KOPT-K1 (cell line): ENCODE measurements at regions not wholly inside any gene's neighbourhood (a gene's known extent, or its start where the extent isn't known, plus 50 kb on each side); places are given as distances from the start of the nearest gene placed in this dataset.
"Not testable (repeated sequence)": the region's sequence is repeated elsewhere in the genome, so short reads cannot be mapped to it uniquely, and the experiment has no call there.

Experiments
- H3K27ac ChIP-seq: fragments of 200-600 bp; sonication (generic); 2 replicates; pipeline ENCODE4 v1.5.1; 2016; ENCODE audit warnings: antibody characterized with exemption, mild to moderate bottlenecking, low read depth, low read length; ENCODE audit not compliant: poor library complexity, severe bottlenecking
- H3K36me3 ChIP-seq: fragments of 200-600 bp; sonication (generic); 2 replicates; pipeline ENCODE4 v1.5.1; 2017; ENCODE audit warnings: antibody characterized with exemption, mild to moderate bottlenecking, low read length, moderate library complexity; ENCODE audit not compliant: insufficient read depth
- H3K9me3 ChIP-seq: fragments of 200-600 bp; sonication (generic); 2 replicates; pipeline ENCODE4 v1.5.1; 2017; ENCODE audit warnings: antibody characterized with exemption, low read length, mild to moderate bottlenecking; ENCODE audit not compliant: insufficient read depth, poor library complexity, severe bottlenecking

DNA sequence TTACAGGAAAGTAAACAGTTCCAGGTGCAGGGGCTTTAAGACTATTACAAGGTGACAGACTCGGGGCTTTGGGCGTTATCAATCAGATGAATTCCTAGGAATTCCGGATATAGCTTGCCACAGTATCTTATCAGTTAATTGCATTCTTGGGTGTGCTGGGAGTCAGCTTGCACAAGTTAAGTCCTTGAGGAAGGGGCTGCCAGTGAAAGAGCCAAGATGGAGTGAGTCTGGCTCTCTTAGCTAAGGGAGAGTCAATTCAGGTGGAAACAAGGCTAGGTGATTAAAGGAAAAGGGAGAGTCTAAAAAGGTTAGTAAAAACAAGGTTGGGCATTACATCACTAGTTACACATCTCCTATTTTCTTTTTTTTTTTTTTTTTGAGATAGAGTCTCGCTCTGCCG, 199.8 kb upstream of the PRSS16 start:
- not testable (repeated sequence) for H3K27ac ChIP-seq, H3K36me3 ChIP-seq, H3K9me3 ChIP-seq

DNA sequence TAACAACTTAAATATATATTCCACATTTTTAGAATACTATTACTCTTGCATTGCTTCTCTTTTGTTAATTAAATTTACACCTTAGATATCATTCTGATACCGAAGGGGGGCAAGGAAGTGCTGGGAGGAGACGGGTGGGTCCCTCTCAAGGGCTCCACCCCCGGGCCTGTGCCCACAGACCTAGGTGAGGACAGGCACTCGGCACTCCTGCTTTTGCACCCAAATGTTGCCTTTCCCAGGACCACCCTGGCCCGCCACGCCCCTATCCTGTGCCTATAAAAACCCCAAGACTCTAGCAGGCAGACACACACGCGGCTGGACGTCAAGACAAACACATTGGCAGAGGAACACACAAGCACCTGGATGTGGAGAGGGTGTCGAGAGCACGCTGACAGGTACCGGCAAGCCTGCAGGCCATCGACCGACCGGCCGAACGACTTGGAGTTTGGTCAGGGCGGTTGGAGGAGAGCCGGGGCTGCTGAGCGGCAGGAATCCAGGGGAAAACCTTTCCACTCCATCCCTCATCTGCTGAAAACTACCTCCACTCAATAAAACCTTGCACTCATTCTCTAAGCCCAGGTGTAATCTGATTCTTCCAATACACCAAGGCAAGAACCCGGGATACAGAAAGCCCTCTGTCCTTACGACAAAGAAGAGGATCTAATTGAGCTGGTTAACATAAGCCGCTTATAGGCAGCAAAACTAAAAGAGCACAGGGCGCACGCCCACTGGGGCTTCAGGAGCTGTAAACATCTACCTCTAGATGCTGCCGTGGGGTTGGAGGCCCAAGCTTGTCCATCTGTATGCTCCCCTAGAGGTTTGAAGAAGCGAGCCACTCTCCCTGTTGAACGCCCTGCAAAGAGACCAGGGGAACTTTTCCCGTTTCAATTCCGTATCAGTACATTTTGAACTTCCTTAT, 197.4 kb upstream of the PRSS16 start:
- Histone ChIP-seq H3K27ac (no peak overlapping the region), H3K36me3 (no peaks in the 10 kb centered on the region), H3K9me3 (peaks cover 9% of the 10 kb centered on the region)

DNA sequence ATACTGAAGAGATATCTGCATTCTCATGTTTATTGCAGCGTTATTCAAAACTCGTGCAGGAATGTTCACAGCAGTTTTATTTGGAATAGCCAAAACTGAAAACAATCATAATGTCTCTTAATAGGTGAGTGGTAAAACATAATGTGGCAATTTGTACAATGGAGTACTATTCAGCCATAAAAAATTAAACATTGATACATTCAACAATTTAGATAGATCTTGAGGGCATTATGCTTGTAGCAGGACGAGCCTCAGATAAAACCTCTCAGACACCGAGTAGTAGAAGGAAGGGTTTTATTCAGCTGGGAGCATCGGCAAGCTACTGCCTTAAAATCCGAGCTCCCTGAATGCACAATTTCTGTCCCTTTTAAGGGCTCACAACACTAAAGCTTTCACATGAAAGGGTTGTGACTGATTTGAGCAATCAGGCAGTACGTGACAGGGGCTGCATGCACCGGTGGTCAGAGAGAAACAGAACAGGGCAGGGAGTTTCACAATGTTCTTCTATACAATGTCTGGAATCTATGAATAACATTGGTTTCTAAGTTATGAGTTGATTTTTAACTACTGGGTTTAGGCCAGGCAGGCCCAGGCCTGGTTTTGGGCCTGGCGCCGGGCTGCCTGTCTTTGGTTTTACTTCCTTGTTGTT, 195.3 kb upstream of the PRSS16 start:
- not testable (repeated sequence) for H3K9me3 ChIP-seq, H3K36me3 ChIP-seq, H3K27ac ChIP-seq

DNA sequence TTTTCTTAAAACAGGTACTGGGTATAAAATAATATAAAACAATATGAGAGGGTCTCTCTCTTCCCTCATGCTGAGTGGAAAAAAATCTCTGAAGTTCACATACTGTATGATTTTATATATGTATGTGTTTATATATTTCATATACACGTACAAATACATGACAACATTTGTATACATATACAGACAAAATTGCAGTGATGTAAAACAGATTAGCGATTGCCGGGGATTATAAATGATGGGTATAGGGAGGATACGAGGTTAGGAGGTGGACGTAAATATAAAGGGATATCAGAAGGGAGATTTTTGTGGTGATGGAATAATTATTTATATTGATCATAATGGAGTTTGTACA, 194.8 kb upstream of the PRSS16 start:
- no peak overlapping the region for H3K27ac ChIP-seq
- H3K36me3 ChIP-seq: no peaks in the 10 kb centered on the region
- H3K9me3 ChIP-seq: no peaks in the 10 kb centered on the region

DNA sequence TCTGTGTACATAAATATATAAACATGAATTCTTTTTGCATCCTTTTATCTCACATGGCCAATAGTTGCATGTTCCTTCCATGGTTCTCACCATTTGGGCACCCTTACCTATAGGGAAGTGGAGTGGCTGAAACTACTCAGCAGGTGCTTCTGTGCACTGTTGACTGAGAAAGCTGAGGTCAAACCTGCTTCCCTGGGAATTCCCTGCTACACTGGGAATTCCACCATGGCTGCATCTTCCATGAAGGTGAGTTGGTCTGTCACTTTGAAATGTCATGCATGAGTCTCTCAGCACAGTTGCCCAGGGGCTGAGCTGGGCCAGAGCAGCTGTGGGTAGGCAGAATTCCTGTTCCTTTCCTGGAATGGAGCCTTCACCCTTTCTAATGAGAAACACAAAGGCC, 193.8 kb upstream of the PRSS16 start:
- H3K9me3 ChIP-seq: no peaks in the 10 kb centered on the region
- H3K27ac ChIP-seq: no peak overlapping the region
- H3K36me3 ChIP-seq: no peaks in the 10 kb centered on the region

DNA sequence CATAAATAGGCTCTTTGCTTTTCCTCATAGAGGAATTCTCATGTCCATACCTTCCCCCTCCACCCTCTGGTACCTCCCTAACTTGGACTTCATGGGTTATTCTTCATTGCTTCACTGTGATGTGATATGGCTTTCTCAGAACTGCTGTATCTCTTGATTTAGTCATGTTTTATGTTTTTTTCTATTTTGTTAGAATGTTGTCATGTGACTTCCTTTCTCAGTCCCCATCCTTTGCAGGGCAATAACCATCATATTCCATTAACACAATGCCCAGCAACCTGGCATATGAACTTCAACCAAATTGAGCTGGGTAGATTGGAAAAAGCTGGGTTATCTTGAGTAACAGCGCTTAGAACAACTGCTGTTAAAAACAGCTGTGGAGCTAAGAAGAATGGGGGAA, 190.9 kb upstream of the PRSS16 start:
- H3K9me3 ChIP-seq: no peaks in the 10 kb centered on the region
- H3K27ac ChIP-seq: no peak overlapping the region
- H3K36me3 ChIP-seq: no peaks in the 10 kb centered on the region

DNA sequence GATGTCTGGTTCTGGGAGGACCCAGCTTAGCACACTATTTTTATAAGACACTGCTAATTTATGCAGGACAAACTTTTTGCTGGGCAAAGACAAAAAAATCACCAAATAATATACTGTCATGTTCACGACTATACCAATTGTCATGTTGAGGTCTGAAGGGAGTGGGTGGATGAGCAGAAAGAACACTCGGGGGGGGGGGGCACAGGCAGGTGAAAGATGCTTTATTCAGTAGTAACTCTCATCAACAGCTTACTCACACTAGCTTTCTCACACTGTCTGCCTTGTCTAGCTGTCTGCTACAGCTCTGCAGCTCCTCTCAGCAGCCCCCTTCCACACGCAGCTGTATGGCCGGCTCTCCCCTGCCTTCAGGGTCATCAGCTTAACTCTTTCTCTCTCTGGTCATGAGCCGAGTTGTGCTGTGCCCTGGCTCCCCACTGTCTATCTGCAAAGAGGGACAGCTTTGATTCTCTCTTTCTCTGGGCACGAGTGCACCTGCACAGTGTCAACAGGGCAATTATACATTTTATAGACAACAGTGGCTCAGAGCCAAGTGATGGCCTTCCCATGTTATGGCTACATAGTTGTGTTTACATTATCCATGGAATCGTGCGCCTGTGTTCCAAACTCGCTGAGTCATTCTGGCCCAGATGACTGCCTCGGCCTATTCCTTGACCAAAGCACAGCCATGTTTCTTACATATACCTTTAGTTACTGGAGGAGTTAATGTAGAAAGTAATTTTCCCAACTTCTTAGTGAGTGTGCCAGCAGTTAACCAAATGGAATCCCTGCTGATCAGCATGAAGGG, 187.7 kb upstream of the PRSS16 start:
- no peak overlapping the region for H3K27ac ChIP-seq
- no peaks in the 10 kb centered on the region for H3K36me3 ChIP-seq
- H3K9me3 ChIP-seq: no peaks in the 10 kb centered on the region

DNA sequence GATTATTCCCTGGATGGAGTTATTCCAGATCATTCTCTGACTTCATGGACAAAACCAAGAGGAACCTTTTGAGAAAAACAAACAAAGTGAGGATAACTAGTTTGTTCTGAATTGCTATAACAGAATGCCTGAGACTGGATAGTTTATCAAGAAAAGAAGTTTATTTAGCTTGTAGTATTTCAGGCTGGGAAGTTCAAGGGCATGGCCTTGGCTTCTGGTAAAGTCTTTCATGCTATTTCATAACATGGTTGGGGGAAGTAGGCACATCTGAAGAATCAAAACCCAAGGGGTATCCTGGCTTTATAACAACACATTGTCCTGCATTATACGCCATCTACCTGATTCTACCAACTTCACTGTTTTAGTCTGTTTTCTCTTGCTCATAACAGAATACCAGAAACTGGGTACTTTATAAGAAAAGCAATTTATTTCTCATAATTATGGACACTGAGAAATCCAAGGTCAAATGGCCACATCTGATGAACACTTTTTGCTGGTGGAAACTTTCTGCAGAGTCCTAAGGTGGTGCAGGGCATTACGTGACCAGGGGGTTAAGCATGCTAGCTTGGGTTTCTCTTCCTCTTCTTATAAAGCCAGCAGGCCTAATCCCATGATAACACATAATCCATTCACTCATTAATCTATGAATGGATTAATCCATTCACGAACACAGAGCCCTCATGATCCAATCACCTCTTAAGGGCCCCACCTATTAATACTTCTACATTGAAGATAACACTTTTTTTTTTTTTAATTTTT, 186.1 kb upstream of the PRSS16 start:
- Histone ChIP-seq H3K9me3 (no peaks in the 10 kb centered on the region), H3K27ac (no peak overlapping the region), H3K36me3 (no peaks in the 10 kb centered on the region)

DNA sequence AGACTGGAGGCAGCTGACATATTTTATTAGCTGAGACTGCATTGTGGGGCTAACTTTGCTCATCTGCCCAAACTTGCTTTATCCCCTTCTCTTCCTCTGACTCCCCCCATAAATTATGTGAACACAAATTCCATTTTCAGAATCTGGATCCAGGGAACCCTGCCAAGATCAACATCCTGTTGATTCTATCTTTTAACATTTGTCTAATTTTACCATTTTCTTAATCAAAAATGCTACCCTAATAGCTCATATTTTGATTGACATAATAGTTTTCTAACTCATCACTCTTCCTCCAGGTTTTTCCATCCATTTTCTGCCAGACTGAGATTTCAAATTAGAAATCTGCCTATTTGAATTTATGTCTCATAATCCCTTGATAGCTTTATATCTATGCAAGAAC, 184.7 kb upstream of the PRSS16 start:
- Histone ChIP-seq H3K9me3 (no peaks in the 10 kb centered on the region), H3K36me3 (no peaks in the 10 kb centered on the region), H3K27ac (no peak overlapping the region)

DNA sequence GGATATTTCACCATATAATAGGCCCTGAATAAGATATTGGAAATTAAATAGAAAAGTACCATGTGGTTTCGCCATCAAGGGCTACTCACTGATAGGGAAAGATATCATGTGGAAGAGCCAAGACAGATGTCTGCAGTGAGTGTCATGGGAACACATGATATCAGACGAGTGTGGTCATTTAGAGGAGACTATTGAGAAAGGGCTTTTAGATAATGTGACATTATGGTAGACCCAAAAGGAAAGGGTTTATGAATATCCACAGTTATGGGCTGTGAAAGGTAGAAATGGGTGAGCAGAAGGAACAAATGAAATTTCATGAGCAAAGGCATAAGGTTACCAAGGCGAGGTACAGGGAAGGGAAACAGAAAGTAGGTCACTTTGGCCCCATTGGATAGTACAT, 182.3 kb upstream of the PRSS16 start:
- Histone ChIP-seq H3K36me3 (no peaks in the 10 kb centered on the region), H3K9me3 (no peaks in the 10 kb centered on the region), H3K27ac (no peak overlapping the region)

DNA sequence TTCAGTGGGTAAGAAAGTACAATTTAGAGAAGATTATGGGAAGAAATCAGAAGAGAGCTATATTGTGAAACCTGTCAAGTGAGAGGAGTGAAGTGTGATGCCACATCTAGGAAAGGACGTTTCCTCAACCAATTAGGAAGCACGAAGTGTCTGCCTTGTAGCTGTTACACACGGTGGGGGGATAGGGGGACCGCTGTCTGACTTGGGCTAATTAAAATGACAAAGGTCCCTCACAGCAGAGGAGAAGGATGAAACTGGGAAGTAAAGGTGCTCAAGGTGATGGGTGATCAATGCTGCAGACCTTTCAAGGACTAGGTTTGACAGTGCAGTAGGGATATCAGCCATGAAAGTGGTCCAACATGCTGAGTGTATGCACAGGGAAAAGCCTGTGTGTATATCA, 181.1 kb upstream of the PRSS16 start:
- Histone ChIP-seq H3K9me3 (no peaks in the 10 kb centered on the region), H3K36me3 (no peaks in the 10 kb centered on the region), H3K27ac (no peak overlapping the region)

DNA sequence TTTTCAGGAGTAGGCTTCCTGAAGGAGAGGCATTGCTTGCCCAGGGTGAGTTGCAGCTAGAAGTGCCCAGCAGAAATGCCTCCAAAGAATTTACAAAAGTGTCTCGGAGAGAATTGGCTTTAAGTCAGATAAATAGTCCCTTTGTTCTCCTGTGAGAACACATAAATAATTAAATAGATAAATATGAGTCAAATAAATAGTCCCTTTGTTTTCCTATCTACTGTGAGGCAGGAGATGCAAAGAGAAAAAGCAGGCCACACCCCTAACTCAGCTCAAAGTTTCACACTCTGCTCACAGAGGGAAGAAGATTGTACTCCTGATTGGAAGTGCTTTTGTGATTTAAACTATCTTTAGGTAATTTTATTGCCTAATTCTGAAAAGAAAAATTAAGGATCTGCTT, 180.7 kb upstream of the PRSS16 start:
- Histone ChIP-seq H3K36me3 (no peaks in the 10 kb centered on the region), H3K27ac (no peak overlapping the region), H3K9me3 (no peaks in the 10 kb centered on the region)

DNA sequence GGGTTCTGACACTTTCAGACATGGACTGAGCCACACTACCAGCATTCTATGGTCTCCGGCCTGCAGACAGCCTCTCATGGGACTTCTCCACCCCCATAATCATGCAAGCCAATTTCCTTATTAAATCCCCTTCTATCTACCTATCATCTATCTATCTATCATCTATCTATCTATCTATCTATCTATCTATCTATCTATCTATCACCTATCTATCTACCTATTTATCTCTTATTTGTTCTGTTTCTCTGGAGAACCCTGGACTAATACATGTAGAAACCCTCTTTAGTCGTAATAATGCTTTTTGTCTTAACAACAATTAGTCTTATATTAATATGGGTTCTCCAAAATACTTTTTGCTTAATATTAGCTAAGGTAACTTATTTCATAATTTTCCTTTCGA, 174.1 kb upstream of the PRSS16 start:
- H3K9me3 ChIP-seq: no peaks in the 10 kb centered on the region
- H3K36me3 ChIP-seq: no peaks in the 10 kb centered on the region
- H3K27ac ChIP-seq: no peak overlapping the region

DNA sequence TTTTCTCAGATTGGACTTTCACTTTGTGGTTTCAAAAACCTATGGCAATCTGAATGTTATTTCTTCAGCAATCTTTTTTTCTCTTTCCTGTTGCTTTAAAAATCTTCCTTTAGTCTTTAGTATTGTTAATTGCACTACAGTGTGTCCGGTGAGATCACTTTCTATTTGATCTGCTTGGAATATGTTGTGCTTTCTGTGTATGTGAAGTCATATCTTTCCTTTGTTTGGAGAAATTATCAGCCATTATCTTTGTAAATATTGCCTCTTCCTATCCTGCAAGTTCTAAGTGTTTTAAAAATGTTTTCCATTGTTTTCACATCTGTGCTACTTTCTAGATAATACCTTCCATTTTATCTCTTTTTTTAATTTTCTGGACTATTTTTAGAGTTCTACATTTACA, 171.4 kb upstream of the PRSS16 start:
- Histone ChIP-seq H3K27ac (no peak overlapping the region), H3K36me3 (no peaks in the 10 kb centered on the region), H3K9me3 (no peaks in the 10 kb centered on the region)
